Right lobe of liver (tissue), 4 donors: ENCODE measurements at regions not wholly inside any gene's neighbourhood (a gene's known extent, or its start where the extent isn't known, plus 50 kb on each side); places are given as distances from the start of the nearest gene placed in this dataset.

ENCODE experiments used
- CTCF ChIP-seq, 4 donors: fragments of 200-600 bp in 3 of 4; fragments of 450-650 bp in 1 of 4; IDR thresholded peaks; one replicate each; pipeline versions ENCODE4 v1.5.1 to v1.8.0; 2016 to 2022; ENCODE audit warnings: antibody characterized with exemption in 4 of 4, mild to moderate bottlenecking in 2 of 4
- POLR2A ChIP-seq: fragments of 450-650 bp; IDR thresholded peaks from one replicate; pipeline ENCODE4 v1.6.1; 2017; ENCODE audit warnings: antibody characterized with exemption, mild to moderate bottlenecking
- donor health status: DM: no; HTN: no; CAD: no.
- donor health status: DM: no; HTN: no; CAD: no.
- donor health status: DM: no; HTN: yes; CAD: no.

- TF ChIP-seq CTCF (IDR thresholded peaks at IDR 0.05): no peak
- no peak for TF ChIP-seq POLR2A
Observed at GRCh38 chr12:58074259-58074658, 132.9 kb downstream of the ATP23 start.
